Body of pancreas (tissue), 4 donors: ENCODE measurements at regions not wholly inside any gene's neighbourhood (a gene's known extent, or its start where the extent isn't known, plus 50 kb on each side); places are given as distances from the start of the nearest gene placed in this dataset.

Experiments
- ATAC-seq: fragments of 150-250 bp; one replicate; pipeline ENCODE4 v1.9.1; 2016
- DNase-seq, 4 donors: peaks; one replicate each; pipeline ENCODE4 v3.0.0-alpha.2; 2019
- H3K27ac ChIP-seq, 4 donors: fragments of 200-600 bp; sonication (generic); 1 replicate in 3 of 4; 2 replicates in 1 of 4; pipeline versions ENCODE4 v1.5.1 to v1.6.1; 2016 to 2019; ENCODE audit warnings: mild to moderate bottlenecking in 1 of 4, mixed read lengths in 1 of 4, moderate library complexity in 1 of 4
- H3K27me3 ChIP-seq, 2 donors: fragments of 200-600 bp; sonication (generic); one replicate each; pipeline ENCODE4 v1.6.0; 2016; ENCODE audit warnings: mild to moderate bottlenecking in 1 of 2
- H3K36me3 ChIP-seq, 2 donors: fragments of 200-600 bp; sonication (generic); replicated peaks in 1 of 2; 2 replicates each; pipeline ENCODE4 v1.5.1; 2016; ENCODE audit warnings: low read depth in 2 of 2; ENCODE audit not compliant: insufficient read depth in 1 of 2
- H3K4me1 ChIP-seq: fragments of 200-600 bp; sonication (generic); one replicate; pipeline ENCODE4 v1.6.0; 2016
- H3K4me3 ChIP-seq, 2 donors: fragments of 200-600 bp; sonication (generic); 1 replicate in 1 of 2; 2 replicates in 1 of 2; pipeline ENCODE4 v1.5.1; 2016 to 2019
- H3K9me3 ChIP-seq, 3 donors: fragments of 200-600 bp; sonication (generic); 1 replicate in 2 of 3; 2 replicates in 1 of 3; pipeline ENCODE4 v1.5.1; 2016
- CTCF ChIP-seq, 7 experiments: fragments of 450-650 bp in 4 of 7; fragments of 200-600 bp in 3 of 7; sonication (generic) in 3 of 7; IDR thresholded peaks; one replicate each; pipeline ENCODE4 v1.5.1; 2016 to 2019; ENCODE audit warnings: antibody characterized with exemption in 7 of 7
- POLR2A ChIP-seq, 3 donors: fragments of 450-650 bp; IDR thresholded peaks; one replicate each; pipeline ENCODE4 v1.6.1; 2016; ENCODE audit warnings: antibody characterized with exemption in 3 of 3, mild to moderate bottlenecking in 2 of 3
- WGBS, 2 donors: methylation state at CpG; one replicate each; pipeline ENCODE4 v1.1.5; 2017; 5-methylcytosine and 5-hydroxymethylcytosine counted together
- intact Hi-C: fragments of 100-400 bp; cut with DNase I; formaldehyde crosslinking; loops from one replicate; pipeline ENCODE4 v1.15.1; 2023

GRCh38 chr9:107103621-107104020 is 179.5 kb upstream of the RAD23B start:
- Histone ChIP-seq H3K9me3 (no peaks in the 10 kb centered on the region), H3K27ac (no peak overlapping the region), H3K4me3 (no peak overlapping the region), H3K36me3 (no peaks in the 10 kb centered on the region), H3K4me1 (no peaks in the 10 kb centered on the region), H3K27me3 (no peaks in the 10 kb centered on the region)
- DNase-seq (no peak), ATAC-seq (no peak)
- WGBS, 2 donors: 74 to 75% methylated on average over 2 of the region's 2 CpGs
- intact Hi-C loops: no loop called here
- no peak for TF ChIP-seq CTCF (IDR thresholded peaks at IDR 0.05)
- TF ChIP-seq POLR2A (IDR thresholded peaks at IDR 0.05): no peak

GRCh38 chr9:107105784-107106183 is 177.3 kb upstream of the RAD23B start:
- DNase-seq (no peak), ATAC-seq (no peak)
- intact Hi-C loops: no loop called here
- no peak overlapping the region for H3K27ac ChIP-seq
- H3K4me1 ChIP-seq: no peaks in the 10 kb centered on the region
- TF ChIP-seq CTCF (IDR thresholded peaks at IDR 0.05): no peak
- TF ChIP-seq POLR2A (IDR thresholded peaks at IDR 0.05): no peak
- WGBS, 2 donors: 51 to 64% methylated on average over 3 of the region's 3 CpGs
- no peaks in the 10 kb centered on the region for H3K9me3 ChIP-seq
- no peak overlapping the region for H3K4me3 ChIP-seq
- no peaks in the 10 kb centered on the region for H3K27me3 ChIP-seq
- no peaks in the 10 kb centered on the region for H3K36me3 ChIP-seq

GRCh38 chr9:107106416-107106815 is 176.7 kb upstream of the RAD23B start:
- Histone ChIP-seq H3K4me1 (no peaks in the 10 kb centered on the region), H3K27me3 (no peaks in the 10 kb centered on the region), H3K9me3 (no peaks in the 10 kb centered on the region), H3K27ac (no peak overlapping the region), H3K4me3 (no peak overlapping the region), H3K36me3 (no peaks in the 10 kb centered on the region)
- no peak for DNase-seq
- intact Hi-C loops: no loop called here
- 57 to 59% methylated on average over 3 of the region's 3 CpGs for WGBS, 2 donors
- no peak for TF ChIP-seq CTCF (IDR thresholded peaks at IDR 0.05)
- no peak for TF ChIP-seq POLR2A (IDR thresholded peaks at IDR 0.05)
- ATAC-seq: no peak

GRCh38 chr9:107108342-107109130 is 174.5 kb upstream of the RAD23B start:
- Histone ChIP-seq H3K4me1 (no peaks in the 10 kb centered on the region), H3K36me3 (no peaks in the 10 kb centered on the region), H3K4me3 (no peak overlapping the region), H3K27me3 (no peaks in the 10 kb centered on the region), H3K9me3 (no peaks in the 10 kb centered on the region), H3K27ac (no peak overlapping the region)
- DNase-seq: no peak
- WGBS, 2 donors: 55 to 70% methylated on average over 7 of the region's 7 CpGs
- intact Hi-C loops: no loop called here
- TF ChIP-seq CTCF (IDR thresholded peaks at IDR 0.05) (no peak), POLR2A (IDR thresholded peaks at IDR 0.05) (no peak)
- ATAC-seq: no peak

GRCh38 chr9:107109324-107109723 is 173.8 kb upstream of the RAD23B start:
- 76 to 78% methylated on average over 2 of the region's 2 CpGs for WGBS, 2 donors
- H3K27ac ChIP-seq: no peak overlapping the region
- H3K27me3 ChIP-seq: no peaks in the 10 kb centered on the region
- H3K4me3 ChIP-seq: no peak overlapping the region
- DNase-seq (no peak), ATAC-seq (no peak)
- H3K4me1 ChIP-seq: no peaks in the 10 kb centered on the region
- intact Hi-C loops: no loop called here
- H3K36me3 ChIP-seq: no peaks in the 10 kb centered on the region
- no peak for TF ChIP-seq CTCF (IDR thresholded peaks at IDR 0.05)
- TF ChIP-seq POLR2A (IDR thresholded peaks at IDR 0.05): no peak
- no peaks in the 10 kb centered on the region for H3K9me3 ChIP-seq
